GM21529 (cell line): ENCODE measurements at regions not wholly inside any gene's neighbourhood (a gene's known extent, or its start where the extent isn't known, plus 50 kb on each side); places are given as distances from the start of the nearest gene placed in this dataset.
"Not testable (repeated sequence)": the region's sequence is repeated elsewhere in the genome, so short reads cannot be mapped to it uniquely, and the experiment has no call there.

Source experiments
- ATAC-seq: cut with Tn5 transposase; IDR thresholded peaks from one replicate; pipeline ENCODE4 v1.9.1; 2021; ENCODE audit not compliant: unreplicated experiment

GRCh38 chr2:76697439-76697838 lies 824.7 kb downstream of the LRRTM4 start:
- ATAC-seq = not testable (repeated sequence)

- ATAC-seq = no peak
These were observed 829.3 kb downstream of the LRRTM4 start for GRCh38 chr2:76692908-76693307.

GRCh38 chr2:76688732-76689131 lies 833.4 kb downstream of the LRRTM4 start:
- ATAC-seq = no peak

- ATAC-seq = no peak
These were observed 834.3 kb downstream of the LRRTM4 start for GRCh38 chr2:76687923-76688322.

GRCh38 chr2:76684756-76685155 lies 837.4 kb downstream of the LRRTM4 start:
- ATAC-seq = no peak

- ATAC-seq = no peak
These were observed 843.2 kb downstream of the LRRTM4 start for GRCh38 chr2:76679025-76679396.

GRCh38 chr2:76678383-76679024 lies 843.7 kb downstream of the LRRTM4 start:
- ATAC-seq = no peak

- no peak for ATAC-seq
These were observed 847.0 kb downstream of the LRRTM4 start for GRCh38 chr2:76675212-76675611.

GRCh38 chr2:76672798-76673197 lies 849.4 kb downstream of the LRRTM4 start:
- ATAC-seq = no peak

GRCh38 chr2:76669966-76670465 lies 852.2 kb downstream of the LRRTM4 start:
- ATAC-seq = no peak

- no peak for ATAC-seq
These were observed 853.9 kb downstream of the LRRTM4 start for GRCh38 chr2:76668279-76668678.

- no peak for ATAC-seq
These were observed 854.3 kb downstream of the LRRTM4 start for GRCh38 chr2:76667821-76668271.

- no peak for ATAC-seq
These were observed 880.0 kb downstream of the LRRTM4 start for GRCh38 chr2:76642129-76642528.

- ATAC-seq = no peak
These were observed 880.7 kb downstream of the LRRTM4 start for GRCh38 chr2:76641506-76641905.

- no peak for ATAC-seq
These were observed 881.3 kb downstream of the LRRTM4 start for GRCh38 chr2:76640905-76641304.

- ATAC-seq = no peak
These were observed 883.0 kb downstream of the LRRTM4 start for GRCh38 chr2:76639171-76639680.

- ATAC-seq = no peak
These were observed 888.8 kb downstream of the LRRTM4 start for GRCh38 chr2:76633276-76633921.

- no peak for ATAC-seq
These were observed 897.1 kb downstream of the LRRTM4 start for GRCh38 chr2:76625101-76625500.

- no peak for ATAC-seq
These were observed 902.6 kb upstream of the GCFC2 start for GRCh38 chr2:76613330-76613729.

- no peak for ATAC-seq
These were observed 902.0 kb upstream of the GCFC2 start for GRCh38 chr2:76612764-76613163.

GRCh38 chr2:76610451-76610850 lies 899.7 kb upstream of the GCFC2 start:
- ATAC-seq = no peak

GRCh38 chr2:76599732-76600368 lies 889.1 kb upstream of the GCFC2 start:
- ATAC-seq = peak; percentile 97
